ENCODE measurements at regions not wholly inside any gene's neighbourhood (a gene's known extent, or its start where the extent isn't known, plus 50 kb on each side); places are given as distances from the start of the nearest gene placed in this dataset.

- ChIA-PET POLR2A (no interaction called here), CTCF (interaction anchor here (0.7 to 0.9 kb wide), 2 partner anchors 11 to 27 kb away, joined by 3 read pairs; no protein-coding TSS in a partner anchor)
- Histone ChIP-seq H3K4me3 (ENCODE audit: control insufficient read depth in 1 of 7, extremely low read depth in 1 of 7, insufficient read depth in 4 of 7, low read depth in 2 of 7, low read length in 6 of 7) (no peak overlapping the region), H3K36me3 (ENCODE audit: control insufficient read depth in 4 of 4, insufficient read depth in 4 of 4, low read length in 3 of 4) (no peaks in the 10 kb centered on the region), H3K9me3 (ENCODE audit: control extremely low read depth in 1 of 5, control insufficient read depth in 4 of 5, insufficient read depth in 2 of 5, low read depth in 1 of 5, low read length in 4 of 5) (no peaks in the 10 kb centered on the region), H3K27ac (ENCODE audit: insufficient read depth in 1 of 2, low read depth in 1 of 2, low read length in 2 of 2, poor library complexity in 1 of 2, severe bottlenecking in 2 of 2) (no peak overlapping the region), H3K4me1 (ENCODE audit: control extremely low read depth in 1 of 4, control insufficient read depth in 4 of 4, insufficient read depth in 4 of 4, low read length in 3 of 4) (peaks cover 0 to 17% (median 4%) of the 10 kb centered on the region in 4 experiments), H3K27me3 (replicated peaks in 2 of 5; ENCODE audit: control insufficient read depth in 4 of 5, insufficient read depth in 5 of 5, low read length in 4 of 5) (no peaks in the 10 kb centered on the region)
- WGBS (ENCODE audit: insufficient coverage) = 83% methylated on average over 3 of the region's 3 CpGs
- peak in 2 of 3 donors; percentile 25 to 28 for DNase-seq
Measured at GRCh38 chr2:191611614-191612013, 66.3 kb upstream of the NABP1 start.

- CTCF ChIA-PET = no interaction called here
- DNase-seq = no peak
- POLR2A ChIA-PET = no interaction called here
- H3K27ac ChIP-seq (ENCODE audit: insufficient read depth in 1 of 2, low read depth in 1 of 2, low read length in 2 of 2, poor library complexity in 1 of 2, severe bottlenecking in 2 of 2) = no peak overlapping the region
- no peak overlapping the region for H3K4me3 ChIP-seq (ENCODE audit: control insufficient read depth in 1 of 7, extremely low read depth in 1 of 7, insufficient read depth in 4 of 7, low read depth in 2 of 7, low read length in 6 of 7)
- H3K27me3 ChIP-seq (replicated peaks in 2 of 5; ENCODE audit: control insufficient read depth in 4 of 5, insufficient read depth in 5 of 5, low read length in 4 of 5) = no peaks in the 10 kb centered on the region
- H3K36me3 ChIP-seq (ENCODE audit: control insufficient read depth in 4 of 4, insufficient read depth in 4 of 4, low read length in 3 of 4) = no peaks in the 10 kb centered on the region
- H3K4me1 ChIP-seq (ENCODE audit: control extremely low read depth in 1 of 4, control insufficient read depth in 4 of 4, insufficient read depth in 4 of 4, low read length in 3 of 4) = peaks cover 4 to 22% (median 6%) of the 10 kb centered on the region in 4 experiments
- WGBS (ENCODE audit: insufficient coverage) = 83% methylated on average over 1 of the region's 1 CpG
- no peaks in the 10 kb centered on the region for H3K9me3 ChIP-seq (ENCODE audit: control extremely low read depth in 1 of 5, control insufficient read depth in 4 of 5, insufficient read depth in 2 of 5, low read depth in 1 of 5, low read length in 4 of 5)
Measured at GRCh38 chr2:191612496-191612895, 65.4 kb upstream of the NABP1 start.

- ChIA-PET POLR2A (no interaction called here), CTCF (interaction anchor here (0.9 kb wide), 1 partner anchor 43 kb away, joined by 3 read pairs; no protein-coding TSS in a partner anchor)
- Histone ChIP-seq H3K4me1 (ENCODE audit: control extremely low read depth in 1 of 4, control insufficient read depth in 4 of 4, insufficient read depth in 4 of 4, low read length in 3 of 4) (peaks cover 15 to 31% (median 17%) of the 10 kb centered on the region in 4 experiments), H3K27ac (ENCODE audit: insufficient read depth in 1 of 2, low read depth in 1 of 2, low read length in 2 of 2, poor library complexity in 1 of 2, severe bottlenecking in 2 of 2) (no peak overlapping the region), H3K9me3 (ENCODE audit: control extremely low read depth in 1 of 5, control insufficient read depth in 4 of 5, insufficient read depth in 2 of 5, low read depth in 1 of 5, low read length in 4 of 5) (no peaks in the 10 kb centered on the region), H3K36me3 (ENCODE audit: control insufficient read depth in 4 of 4, insufficient read depth in 4 of 4, low read length in 3 of 4) (no peaks in the 10 kb centered on the region), H3K27me3 (replicated peaks in 2 of 5; ENCODE audit: control insufficient read depth in 4 of 5, insufficient read depth in 5 of 5, low read length in 4 of 5) (no peaks in the 10 kb centered on the region), H3K4me3 (ENCODE audit: control insufficient read depth in 1 of 7, extremely low read depth in 1 of 7, insufficient read depth in 4 of 7, low read depth in 2 of 7, low read length in 6 of 7) (no peak overlapping the region)
- no peak for DNase-seq
- WGBS (ENCODE audit: insufficient coverage) = 92% methylated on average over 2 of the region's 3 CpGs
Measured at GRCh38 chr2:191614759-191615158, 63.2 kb upstream of the NABP1 start.

GRCh38 chr2:191615596-191615995 is 62.3 kb upstream of the NABP1 start:
- ChIA-PET CTCF (no interaction called here), POLR2A (interaction anchor here (1.0 kb wide), 1 partner anchor 62 kb away, joined by 6 read pairs; no protein-coding TSS in a partner anchor)
- no peaks in the 10 kb centered on the region for H3K36me3 ChIP-seq (ENCODE audit: control insufficient read depth in 4 of 4, insufficient read depth in 4 of 4, low read length in 3 of 4)
- H3K9me3 ChIP-seq (ENCODE audit: control extremely low read depth in 1 of 5, control insufficient read depth in 4 of 5, insufficient read depth in 2 of 5, low read depth in 1 of 5, low read length in 4 of 5) = no peaks in the 10 kb centered on the region
- DNase-seq = peak in 2 of 3 donors; percentile 51 to 58
- peaks cover 22 to 34% (median 24%) of the 10 kb centered on the region in 4 experiments for H3K4me1 ChIP-seq (ENCODE audit: control extremely low read depth in 1 of 4, control insufficient read depth in 4 of 4, insufficient read depth in 4 of 4, low read length in 3 of 4)
- 58% methylated on average over 1 of the region's 3 CpGs for WGBS (ENCODE audit: insufficient coverage)
- no peak overlapping the region for H3K4me3 ChIP-seq (ENCODE audit: control insufficient read depth in 1 of 7, extremely low read depth in 1 of 7, insufficient read depth in 4 of 7, low read depth in 2 of 7, low read length in 6 of 7)
- no peaks in the 10 kb centered on the region for H3K27me3 ChIP-seq (replicated peaks in 2 of 5; ENCODE audit: control insufficient read depth in 4 of 5, insufficient read depth in 5 of 5, low read length in 4 of 5)
- no peak overlapping the region for H3K27ac ChIP-seq (ENCODE audit: insufficient read depth in 1 of 2, low read depth in 1 of 2, low read length in 2 of 2, poor library complexity in 1 of 2, severe bottlenecking in 2 of 2)

GRCh38 chr2:191617575-191617974 is 60.4 kb upstream of the NABP1 start:
- Histone ChIP-seq H3K36me3 (ENCODE audit: control insufficient read depth in 4 of 4, insufficient read depth in 4 of 4, low read length in 3 of 4) (no peaks in the 10 kb centered on the region), H3K4me3 (ENCODE audit: control insufficient read depth in 1 of 7, extremely low read depth in 1 of 7, insufficient read depth in 4 of 7, low read depth in 2 of 7, low read length in 6 of 7) (peak overlapping the region in 1 of 7 experiments; percentile 46), H3K9me3 (ENCODE audit: control extremely low read depth in 1 of 5, control insufficient read depth in 4 of 5, insufficient read depth in 2 of 5, low read depth in 1 of 5, low read length in 4 of 5) (no peaks in the 10 kb centered on the region), H3K4me1 (ENCODE audit: control extremely low read depth in 1 of 4, control insufficient read depth in 4 of 4, insufficient read depth in 4 of 4, low read length in 3 of 4) (peaks cover 22 to 31% (median 28%) of the 10 kb centered on the region in 4 experiments), H3K27ac (ENCODE audit: insufficient read depth in 1 of 2, low read depth in 1 of 2, low read length in 2 of 2, poor library complexity in 1 of 2, severe bottlenecking in 2 of 2) (peak overlapping the region in 1 of 2 experiments; percentile 39), H3K27me3 (replicated peaks in 2 of 5; ENCODE audit: control insufficient read depth in 4 of 5, insufficient read depth in 5 of 5, low read length in 4 of 5) (no peaks in the 10 kb centered on the region)
- WGBS (ENCODE audit: insufficient coverage) = 0% methylated on average over 3 of the region's 4 CpGs
- peak; percentile 56 to 89 (median 83) for DNase-seq
- POLR2A ChIA-PET = no interaction called here
- CTCF ChIA-PET = interaction anchor here (1.0 to 1.9 kb wide), 4 partner anchors 28 to 74 kb away, joined by 3 to 5 read pairs (median 4); no protein-coding TSS in a partner anchor

GRCh38 chr2:191618046-191618780 is 59.7 kb upstream of the NABP1 start:
- Histone ChIP-seq H3K36me3 (ENCODE audit: control insufficient read depth in 4 of 4, insufficient read depth in 4 of 4, low read length in 3 of 4) (no peaks in the 10 kb centered on the region), H3K4me1 (ENCODE audit: control extremely low read depth in 1 of 4, control insufficient read depth in 4 of 4, insufficient read depth in 4 of 4, low read length in 3 of 4) (peaks cover 24 to 37% (median 33%) of the 10 kb centered on the region in 4 experiments), H3K9me3 (ENCODE audit: control extremely low read depth in 1 of 5, control insufficient read depth in 4 of 5, insufficient read depth in 2 of 5, low read depth in 1 of 5, low read length in 4 of 5) (no peaks in the 10 kb centered on the region), H3K4me3 (ENCODE audit: control insufficient read depth in 1 of 7, extremely low read depth in 1 of 7, insufficient read depth in 4 of 7, low read depth in 2 of 7, low read length in 6 of 7) (peak overlapping the region in 1 of 7 experiments; percentile 46), H3K27me3 (replicated peaks in 2 of 5; ENCODE audit: control insufficient read depth in 4 of 5, insufficient read depth in 5 of 5, low read length in 4 of 5) (no peaks in the 10 kb centered on the region), H3K27ac (ENCODE audit: insufficient read depth in 1 of 2, low read depth in 1 of 2, low read length in 2 of 2, poor library complexity in 1 of 2, severe bottlenecking in 2 of 2) (peak overlapping the region in 1 of 2 experiments; percentile 39)
- DNase-seq = no peak
- ChIA-PET POLR2A (interaction anchor here (1.0 kb wide), 1 partner anchor 61 kb away, joined by 3 read pairs; no protein-coding TSS in a partner anchor), CTCF (interaction anchor here (1.4 to 1.9 kb wide), 2 partner anchors 51 to 73 kb away, joined by 4 to 5 read pairs; no protein-coding TSS in a partner anchor)
- 96% methylated on average over 3 of the region's 3 CpGs for WGBS (ENCODE audit: insufficient coverage)

GRCh38 chr2:191618786-191619185 is 59.1 kb upstream of the NABP1 start:
- WGBS (ENCODE audit: insufficient coverage) = 100% methylated on average over 2 of the region's 2 CpGs
- Histone ChIP-seq H3K27ac (ENCODE audit: insufficient read depth in 1 of 2, low read depth in 1 of 2, low read length in 2 of 2, poor library complexity in 1 of 2, severe bottlenecking in 2 of 2) (no peak overlapping the region), H3K4me3 (ENCODE audit: control insufficient read depth in 1 of 7, extremely low read depth in 1 of 7, insufficient read depth in 4 of 7, low read depth in 2 of 7, low read length in 6 of 7) (no peak overlapping the region), H3K4me1 (ENCODE audit: control extremely low read depth in 1 of 4, control insufficient read depth in 4 of 4, insufficient read depth in 4 of 4, low read length in 3 of 4) (peaks cover 24 to 39% (median 34%) of the 10 kb centered on the region in 4 experiments), H3K9me3 (ENCODE audit: control extremely low read depth in 1 of 5, control insufficient read depth in 4 of 5, insufficient read depth in 2 of 5, low read depth in 1 of 5, low read length in 4 of 5) (no peaks in the 10 kb centered on the region), H3K36me3 (ENCODE audit: control insufficient read depth in 4 of 4, insufficient read depth in 4 of 4, low read length in 3 of 4) (no peaks in the 10 kb centered on the region), H3K27me3 (replicated peaks in 2 of 5; ENCODE audit: control insufficient read depth in 4 of 5, insufficient read depth in 5 of 5, low read length in 4 of 5) (no peaks in the 10 kb centered on the region)
- DNase-seq = no peak
- ChIA-PET CTCF (interaction anchor here (1.4 to 1.9 kb wide), 2 partner anchors 52 to 73 kb away, joined by 4 to 5 read pairs; no protein-coding TSS in a partner anchor), POLR2A (interaction anchor here (1.0 kb wide), 1 partner anchor 60 kb away, joined by 3 read pairs; no protein-coding TSS in a partner anchor)

Measured in common myeloid progenitor, CD34-positive (primary cell).